Activated CD4-positive, alpha-beta T cell treated with anti-CD3 and anti-CD28 coated beads for 36 hours (primary cell): ENCODE measurements at regions not wholly inside any gene's neighbourhood (a gene's known extent, or its start where the extent isn't known, plus 50 kb on each side); places are given as distances from the start of the nearest gene placed in this dataset.

ENCODE experiments used
- ATAC-seq: fragments of 200-7000 bp; cut with Tn5 transposase; one replicate; pipeline ENCODE4 v1.10.0; 2021; ENCODE audit warnings: mild to moderate bottlenecking, moderate library complexity
- CTCF ChIA-PET: fragments of 350-600 bp; sonication (Branson Sonifier 250); formaldehyde crosslinking; loops from one replicate; lab custom pipeline; 2021; ENCODE audit warnings: antibody characterized with exemption; lab: Charles Lee
- POLR2A ChIA-PET: fragments of 350-600 bp; sonication (Branson Sonifier 250); formaldehyde crosslinking; loops from one replicate; lab custom pipeline; 2021; ENCODE audit warnings: antibody characterized with exemption, inconsistent platforms; lab: Charles Lee
- DNase-seq: peaks from one replicate; pipeline ENCODE4 v3.0.0-alpha.2; 2020
- H3K27ac Mint-ChIP-seq: one replicate; pipeline ENCODE4 v1.8.0; 2021; ENCODE audit warnings: mixed read lengths
- H3K27me3 Mint-ChIP-seq: one replicate; pipeline ENCODE4 v1.8.0; 2021; ENCODE audit warnings: mixed read lengths
- H3K36me3 Mint-ChIP-seq: one replicate; pipeline ENCODE4 v1.8.0; 2021; ENCODE audit warnings: low read depth, mixed read lengths
- H3K4me1 Mint-ChIP-seq: one replicate; pipeline ENCODE4 v1.8.0; 2021; ENCODE audit warnings: mixed read lengths
- H3K4me3 Mint-ChIP-seq: one replicate; pipeline ENCODE4 v1.8.0; 2021; ENCODE audit warnings: mild to moderate bottlenecking, moderate library complexity, mixed read lengths
- H3K9me3 Mint-ChIP-seq: one replicate; pipeline ENCODE4 v1.8.0; 2021; ENCODE audit warnings: low read depth, mixed read lengths
- intact Hi-C, 2 experiments: fragments of 100-400 bp; cut with DNase I in 1 of 2; cut with micrococcal nuclease in 1 of 2; formaldehyde crosslinking; loops; one replicate each; pipeline versions ENCODE4 v1.14.2 to v1.15.1; 2022 to 2024; cut with DNase I, micrococcal nuclease

DNA sequence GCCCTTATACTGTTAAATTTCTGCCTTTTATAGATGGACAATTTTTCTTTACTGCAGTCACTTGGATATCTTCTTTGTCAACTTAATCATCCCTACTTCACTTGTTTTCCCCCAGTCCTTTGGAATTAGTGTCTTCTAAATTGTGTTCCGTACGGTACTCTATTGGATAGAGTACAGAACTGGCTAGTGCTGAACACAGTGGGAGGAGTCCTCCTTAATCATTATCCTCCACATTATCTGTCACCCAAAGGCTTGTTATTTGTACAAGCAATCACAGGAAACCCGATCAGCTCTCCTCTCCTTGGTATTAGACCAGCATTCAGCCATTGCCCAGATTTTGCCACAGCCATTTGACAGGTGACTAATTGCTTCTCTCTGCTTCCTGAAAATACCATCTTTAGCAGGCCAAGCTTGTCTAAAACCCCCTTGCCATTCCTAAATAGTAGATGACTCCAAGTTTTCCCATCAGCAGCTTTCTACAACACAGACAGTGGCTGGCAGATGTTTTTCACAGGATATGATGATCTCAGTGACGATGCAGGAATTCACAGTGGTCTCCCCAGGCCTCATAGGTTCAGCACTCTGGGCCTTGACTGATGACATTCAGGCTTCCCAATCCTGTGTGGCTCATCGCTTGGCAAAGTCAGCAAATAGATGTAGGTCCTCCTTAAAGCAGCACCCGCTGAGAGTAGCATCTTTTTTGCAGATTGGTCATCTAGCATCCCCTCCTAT, 216.0 kb upstream of the RGS6 start:
- H3K4me3 Mint-ChIP-seq, result no peak overlapping the region
- H3K27ac Mint-ChIP-seq, result no peak overlapping the region
- intact Hi-C loops, result no loop called here
- CTCF ChIA-PET, result interaction anchor here (0.7 to 1.1 kb wide), 3 partner anchors 12 to 187 kb away, joined by 3 to 4 read pairs (median 4); no protein-coding TSS in a partner anchor
- no peak for DNase-seq
- ATAC-seq, result no peak
- H3K36me3 Mint-ChIP-seq, result peaks cover 20% of the 10 kb centered on the region
- H3K27me3 Mint-ChIP-seq, result no peaks in the 10 kb centered on the region
- no peaks in the 10 kb centered on the region for H3K9me3 Mint-ChIP-seq
- H3K4me1 Mint-ChIP-seq, result peaks cover 10% of the 10 kb centered on the region
- POLR2A ChIA-PET, result interaction anchor here (0.6 kb wide), 1 partner anchor 436 kb away, joined by 3 read pairs; no protein-coding TSS in a partner anchor

DNA sequence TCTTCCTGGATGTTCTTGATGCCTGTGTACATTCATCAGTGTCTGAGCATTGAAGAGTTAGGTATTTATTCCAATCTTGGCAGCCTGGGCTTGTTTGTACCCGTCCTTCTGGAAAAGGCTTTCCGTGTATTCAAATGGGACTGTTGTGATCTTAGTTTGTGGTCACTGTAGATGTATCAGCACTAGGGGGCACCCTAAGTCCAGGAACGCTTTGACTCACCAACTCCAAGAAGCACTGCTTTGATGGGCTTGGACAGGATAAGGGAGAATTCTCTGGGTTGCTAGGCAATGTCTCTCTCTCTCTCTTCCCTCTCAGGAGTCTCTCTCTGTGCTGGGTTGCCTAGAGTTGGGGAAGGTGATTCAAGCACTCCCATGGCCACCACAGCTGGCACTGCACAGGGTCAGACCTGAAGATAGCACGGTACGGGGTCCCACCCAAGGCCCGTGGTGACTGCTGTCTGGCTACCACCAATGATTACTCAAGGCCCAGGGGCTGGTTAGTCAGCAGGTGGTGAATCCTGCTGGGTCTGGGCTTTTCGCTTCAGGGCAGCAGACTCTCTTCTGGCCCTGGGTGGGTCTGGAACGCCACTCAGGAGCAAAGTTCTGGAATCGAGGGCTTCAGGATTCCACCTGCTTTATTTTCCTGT, 211.1 kb upstream of the RGS6 start:
- intact Hi-C loops, result no loop called here
- H3K27me3 Mint-ChIP-seq, result no peaks in the 10 kb centered on the region
- H3K27ac Mint-ChIP-seq, result no peak overlapping the region
- no peaks in the 10 kb centered on the region for H3K9me3 Mint-ChIP-seq
- H3K4me1 Mint-ChIP-seq, result peaks cover 3% of the 10 kb centered on the region
- DNase-seq (peak; percentile 51), ATAC-seq (peak; percentile 78)
- ChIA-PET POLR2A (interaction anchor here (0.6 kb wide), 2 partner anchors 82 to 495 kb away, joined by 6 to 9 read pairs; no protein-coding TSS in a partner anchor), CTCF (interaction anchor here (1.2 kb wide), 1 partner anchor 32 kb away, joined by 4 read pairs; no protein-coding TSS in a partner anchor)
- H3K4me3 Mint-ChIP-seq, result no peak overlapping the region
- H3K36me3 Mint-ChIP-seq, result peaks cover 19% of the 10 kb centered on the region

- Mint-ChIP-seq H3K27ac (no peak overlapping the region), H3K9me3 (no peaks in the 10 kb centered on the region), H3K4me1 (peaks cover 3% of the 10 kb centered on the region), H3K4me3 (no peak overlapping the region), H3K36me3 (peaks cover 21% of the 10 kb centered on the region), H3K27me3 (no peaks in the 10 kb centered on the region)
- ATAC-seq, result no peak
- POLR2A ChIA-PET, result no interaction called here
- CTCF ChIA-PET, result interaction anchor here (1.2 kb wide), 1 partner anchor 31 kb away, joined by 4 read pairs; no protein-coding TSS in a partner anchor
- DNase-seq, result no peak
- intact Hi-C loops, result no loop called here
Observed at GRCh38 chr14:71721791-71722190, 210.4 kb upstream of the RGS6 start.

DNA sequence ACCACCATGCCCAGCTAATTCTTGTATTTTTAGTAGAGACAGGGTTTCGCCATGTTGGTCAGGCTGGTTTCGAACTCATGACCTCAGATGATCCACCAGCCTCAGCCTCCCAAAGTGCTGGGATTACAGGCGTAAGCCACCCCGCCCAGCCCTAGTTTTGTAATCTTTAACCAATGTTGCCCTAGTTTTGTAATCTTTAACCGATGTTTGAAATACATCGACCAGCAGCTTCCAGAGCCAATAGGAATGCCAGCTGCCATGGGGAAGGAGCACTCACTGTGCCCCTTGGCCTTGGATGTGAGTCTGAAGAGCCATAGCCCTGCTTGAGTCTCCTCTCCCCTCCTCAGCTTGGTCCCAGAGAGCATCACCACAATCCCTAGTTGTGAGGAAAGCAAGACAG, 209.3 kb upstream of the RGS6 start:
- Mint-ChIP-seq H3K36me3 (peaks cover 17% of the 10 kb centered on the region), H3K4me3 (no peak overlapping the region), H3K27ac (no peak overlapping the region), H3K27me3 (no peaks in the 10 kb centered on the region), H3K4me1 (peaks cover 3% of the 10 kb centered on the region), H3K9me3 (no peaks in the 10 kb centered on the region)
- DNase-seq (no peak), ATAC-seq (no peak)
- intact Hi-C loops, result no loop called here
- POLR2A ChIA-PET, result no interaction called here
- CTCF ChIA-PET, result interaction anchor here (1.0 kb wide), 1 partner anchor 30 kb away, joined by 3 read pairs; no protein-coding TSS in a partner anchor

DNA sequence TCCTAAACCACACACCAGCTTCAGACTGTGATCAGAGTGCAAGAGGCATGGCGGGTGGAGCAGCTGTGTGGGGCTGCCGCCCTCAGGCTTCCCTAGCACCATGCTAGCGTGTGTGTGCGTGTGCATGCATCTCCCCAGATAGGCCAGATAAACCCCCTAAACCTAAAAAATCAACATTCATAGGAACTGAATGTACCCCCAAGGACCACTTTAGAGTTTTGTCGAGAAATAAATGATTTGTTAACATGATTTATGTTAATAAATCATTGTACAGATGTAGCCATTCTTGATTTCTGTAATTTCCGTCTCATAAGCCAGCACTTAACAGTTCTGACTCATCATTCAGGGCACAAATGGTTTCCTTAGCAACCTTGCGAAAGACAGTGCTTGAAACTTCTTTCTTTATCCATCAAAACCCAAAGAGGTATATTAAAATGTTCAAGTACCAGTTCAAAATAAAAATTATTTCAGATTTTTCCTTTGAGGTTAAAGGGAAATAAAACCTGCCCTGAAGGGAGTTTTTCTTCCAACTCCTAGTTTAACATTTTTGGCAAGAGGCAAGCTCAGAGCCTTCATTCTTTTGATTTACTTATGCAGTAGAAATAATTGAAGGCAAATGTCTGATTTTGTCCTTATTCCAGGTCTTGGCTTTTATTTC, 206.2 kb upstream of the RGS6 start:
- ATAC-seq, result peak; percentile 39

GRCh38 chr14:71726580-71727021, 205.6 kb upstream of the RGS6 start:
- DNase-seq, result no peak
- no peaks in the 10 kb centered on the region for H3K27me3 Mint-ChIP-seq
- H3K4me1 Mint-ChIP-seq, result peaks cover 3% of the 10 kb centered on the region
- H3K4me3 Mint-ChIP-seq, result no peak overlapping the region
- H3K9me3 Mint-ChIP-seq, result no peaks in the 10 kb centered on the region
- H3K27ac Mint-ChIP-seq, result no peak overlapping the region
- H3K36me3 Mint-ChIP-seq, result peaks cover 30% of the 10 kb centered on the region
- ChIA-PET CTCF (no interaction called here), POLR2A (no interaction called here)
- no peak for ATAC-seq
- intact Hi-C loops, result no loop called here

More for the DNA sequence above, 206.2 kb upstream of the RGS6 start:
- ChIA-PET CTCF (no interaction called here), POLR2A (no interaction called here)
- Mint-ChIP-seq H3K9me3 (no peaks in the 10 kb centered on the region), H3K27me3 (no peaks in the 10 kb centered on the region), H3K4me1 (peaks cover 3% of the 10 kb centered on the region), H3K4me3 (no peak overlapping the region), H3K27ac (no peak overlapping the region), H3K36me3 (peaks cover 28% of the 10 kb centered on the region)
- intact Hi-C loops, result no loop called here
- DNase-seq, result no peak

DNA sequence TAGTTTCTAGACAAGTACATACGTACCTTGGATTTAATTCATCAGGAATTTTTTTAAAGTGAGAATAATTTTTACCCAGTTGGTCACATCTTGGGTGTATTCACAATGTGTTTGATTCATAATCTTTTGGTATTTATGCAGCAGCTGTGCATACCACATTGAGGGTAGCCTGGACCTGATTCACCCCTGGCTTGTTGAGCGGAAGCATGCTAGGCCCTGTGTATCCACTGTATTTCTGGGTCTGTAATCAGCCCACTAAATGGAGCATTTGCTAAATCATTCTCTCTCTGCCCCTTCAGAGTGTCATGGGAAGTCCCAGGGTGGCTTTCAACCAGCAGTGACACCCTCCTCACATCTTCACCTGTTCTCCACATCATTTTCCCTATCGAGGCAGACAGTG, 203.8 kb upstream of the RGS6 start:
- H3K27me3 Mint-ChIP-seq, result no peaks in the 10 kb centered on the region
- peaks cover 33% of the 10 kb centered on the region for H3K36me3 Mint-ChIP-seq
- H3K4me1 Mint-ChIP-seq, result peaks cover 3% of the 10 kb centered on the region
- H3K9me3 Mint-ChIP-seq, result no peaks in the 10 kb centered on the region
- no peak overlapping the region for H3K4me3 Mint-ChIP-seq
- ChIA-PET POLR2A (no interaction called here), CTCF (interaction anchor here (1.3 kb wide), 1 partner anchor 13 kb away, joined by 4 read pairs; no protein-coding TSS in a partner anchor)
- DNase-seq (no peak), ATAC-seq (no peak)
- intact Hi-C loops, result no loop called here
- no peak overlapping the region for H3K27ac Mint-ChIP-seq

DNA sequence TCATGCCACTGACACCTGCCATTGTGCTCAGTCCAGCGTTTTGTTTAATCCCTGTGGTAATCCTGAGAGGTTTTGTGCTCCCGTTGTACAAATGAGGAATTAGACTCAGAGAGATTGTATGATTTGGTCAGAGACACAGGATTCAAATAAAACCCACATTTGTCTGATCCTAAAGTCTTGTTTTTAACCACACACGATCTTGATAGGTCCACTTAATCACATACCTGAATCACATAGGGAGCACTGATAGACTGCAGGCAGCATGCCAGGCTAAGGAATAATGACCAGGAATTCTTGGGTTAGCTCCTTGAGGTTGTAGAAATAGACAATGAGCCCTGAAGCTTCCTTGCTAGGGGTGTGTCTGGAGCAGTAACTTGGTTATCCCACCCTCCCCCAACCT, 202.6 kb upstream of the RGS6 start:
- H3K27ac Mint-ChIP-seq, result no peak overlapping the region
- H3K9me3 Mint-ChIP-seq, result no peaks in the 10 kb centered on the region
- no peak overlapping the region for H3K4me3 Mint-ChIP-seq
- intact Hi-C loops, result no loop called here
- DNase-seq (no peak), ATAC-seq (no peak)
- H3K4me1 Mint-ChIP-seq, result peaks cover 3% of the 10 kb centered on the region
- CTCF ChIA-PET, result interaction anchor here (0.7 to 1.3 kb wide), 2 partner anchors 11 to 23 kb away, joined by 3 to 4 read pairs; no protein-coding TSS in a partner anchor
- H3K27me3 Mint-ChIP-seq, result no peaks in the 10 kb centered on the region
- peaks cover 32% of the 10 kb centered on the region for H3K36me3 Mint-ChIP-seq
- POLR2A ChIA-PET, result no interaction called here

GRCh38 chr14:71730471-71730870, 201.8 kb upstream of the RGS6 start:
- ATAC-seq (no peak), DNase-seq (no peak)
- H3K9me3 Mint-ChIP-seq, result no peaks in the 10 kb centered on the region
- no peak overlapping the region for H3K4me3 Mint-ChIP-seq
- no peak overlapping the region for H3K27ac Mint-ChIP-seq
- POLR2A ChIA-PET, result no interaction called here
- no peaks in the 10 kb centered on the region for H3K27me3 Mint-ChIP-seq
- CTCF ChIA-PET, result interaction anchor here (0.5 to 1.5 kb wide), 3 partner anchors 9 to 23 kb away, joined by 3 to 4 read pairs (median 3); no protein-coding TSS in a partner anchor
- peaks cover 3% of the 10 kb centered on the region for H3K4me1 Mint-ChIP-seq
- intact Hi-C loops, result no loop called here
- peaks cover 40% of the 10 kb centered on the region for H3K36me3 Mint-ChIP-seq

- H3K4me1 Mint-ChIP-seq, result no peaks in the 10 kb centered on the region
- H3K36me3 Mint-ChIP-seq, result peaks cover 45% of the 10 kb centered on the region
- CTCF ChIA-PET, result interaction anchor here (1.5 kb wide), 1 partner anchor 22 kb away, joined by 4 read pairs; no protein-coding TSS in a partner anchor
- no peaks in the 10 kb centered on the region for H3K27me3 Mint-ChIP-seq
- ATAC-seq (no peak), DNase-seq (no peak)
- no peak overlapping the region for H3K27ac Mint-ChIP-seq
- intact Hi-C loops, result no loop called here
- no peak overlapping the region for H3K4me3 Mint-ChIP-seq
- H3K9me3 Mint-ChIP-seq, result no peaks in the 10 kb centered on the region
- POLR2A ChIA-PET, result no interaction called here
Observed at GRCh38 chr14:71731096-71731495, 201.1 kb upstream of the RGS6 start.

DNA sequence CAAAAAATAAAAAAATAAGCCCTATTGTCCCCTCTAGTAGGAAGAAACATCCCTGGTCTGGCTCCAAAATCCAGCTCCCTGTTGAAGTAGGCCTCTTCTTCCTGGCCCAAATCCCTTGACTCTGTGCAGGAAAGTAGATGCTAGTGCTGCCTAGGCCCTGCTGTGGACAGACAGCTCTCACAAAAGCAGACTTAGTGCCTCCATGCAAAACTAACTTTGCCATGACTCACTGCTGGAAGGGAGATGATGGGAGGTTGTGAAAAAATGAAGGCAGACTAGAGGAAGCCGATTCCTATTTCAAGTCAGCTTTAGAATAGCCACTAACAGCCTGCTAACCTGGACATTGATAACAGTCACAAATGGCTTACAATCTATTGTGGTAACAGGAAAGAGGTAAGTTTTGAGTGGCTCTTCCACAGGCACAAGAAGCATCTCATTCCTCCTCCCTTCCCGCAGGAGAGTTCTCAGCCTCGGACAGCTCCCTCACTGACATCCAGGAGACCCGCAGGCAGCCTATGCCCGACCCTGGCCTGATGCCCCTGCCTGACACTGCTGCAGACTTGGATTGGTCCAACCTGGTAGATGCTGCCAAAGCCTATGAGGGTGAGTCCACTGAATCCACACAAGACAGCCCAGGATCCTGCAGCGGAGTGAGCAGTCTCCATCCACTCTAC, 198.9 kb upstream of the RGS6 start:
- Mint-ChIP-seq H3K9me3 (no peaks in the 10 kb centered on the region), H3K27me3 (no peaks in the 10 kb centered on the region), H3K4me1 (no peaks in the 10 kb centered on the region), H3K27ac (no peak overlapping the region), H3K36me3 (peaks cover 56% of the 10 kb centered on the region), H3K4me3 (no peak overlapping the region)
- ChIA-PET CTCF (interaction anchor here (1.2 to 1.5 kb wide), 2 partner anchors 15 to 100 kb away, joined by 3 to 4 read pairs; no protein-coding TSS in a partner anchor), POLR2A (no interaction called here)
- DNase-seq (no peak), ATAC-seq (no peak)
- intact Hi-C loops, result no loop called here
